MM.1S (cell line): ENCODE measurements at regions not wholly inside any gene's neighbourhood (a gene's known extent, or its start where the extent isn't known, plus 50 kb on each side); places are given as distances from the start of the nearest gene placed in this dataset.

Source experiments
- DNase-seq: peaks from one replicate; pipeline ENCODE4 v3.0.0-alpha.2; 2015
- H2AFZ ChIP-seq: fragments of 300-600 bp; sonication (generic); 2 replicates; pipeline ENCODE4 v1.6.0; 2016; ENCODE audit warnings: antibody characterized with exemption, low read length
- H3F3A ChIP-seq: fragments of 300-600 bp; sonication (generic); 2 replicates; pipeline ENCODE4 v1.6.1; 2016; ENCODE audit warnings: mild to moderate bottlenecking, antibody characterized with exemption, low read length, moderate library complexity, mixed read lengths; ENCODE audit not compliant: insufficient read depth
- H3K27ac ChIP-seq: fragments of 300-600 bp; sonication (generic); 2 replicates; pipeline ENCODE4 v1.5.1; 2016; ENCODE audit warnings: mild to moderate bottlenecking, low read length
- H3K27me3 ChIP-seq: fragments of 300-600 bp; sonication (generic); replicated peaks from 2 replicates; pipeline ENCODE4 v1.6.0; 2016; ENCODE audit warnings: low read length; ENCODE audit not compliant: insufficient read depth
- H3K36me3 ChIP-seq: fragments of 300-600 bp; sonication (generic); replicated peaks from 2 replicates; pipeline ENCODE4 v1.6.1; 2016; ENCODE audit warnings: mild to moderate bottlenecking, low read length, mixed read lengths; ENCODE audit not compliant: insufficient read depth
- H3K4me1 ChIP-seq: fragments of 300-600 bp; sonication (generic); 2 replicates; pipeline ENCODE4 v1.6.1; 2016; ENCODE audit warnings: low read length, mixed read lengths
- H3K4me2 ChIP-seq: fragments of 300-600 bp; sonication (generic); 2 replicates; pipeline ENCODE4 v1.6.0; 2016; ENCODE audit warnings: low read depth, low read length
- H3K4me3 ChIP-seq: fragments of 300-600 bp; sonication (generic); 2 replicates; pipeline ENCODE4 v1.5.1; 2016; ENCODE audit warnings: low read length, mixed read lengths
- H3K79me2 ChIP-seq: fragments of 300-600 bp; sonication (generic); 2 replicates; pipeline ENCODE4 v1.6.1; 2016; ENCODE audit warnings: mixed run types, low read length, mixed read lengths
- H3K9ac ChIP-seq: fragments of 300-600 bp; sonication (generic); 2 replicates; pipeline ENCODE4 v1.6.1; 2016; ENCODE audit warnings: low read length, mixed read lengths
- H3K9me2 ChIP-seq: fragments of 300-600 bp; sonication (generic); replicated peaks from 2 replicates; pipeline ENCODE4 v1.6.1; 2016; ENCODE audit warnings: mild to moderate bottlenecking, low read length, mixed read lengths; ENCODE audit not compliant: insufficient read depth
- H3K9me3 ChIP-seq: fragments of 300-600 bp; sonication (generic); replicated peaks from 2 replicates; pipeline ENCODE4 v1.6.1; 2016; ENCODE audit warnings: mild to moderate bottlenecking, low read length, mixed read lengths; ENCODE audit not compliant: insufficient read depth
- H4K20me1 ChIP-seq: fragments of 300-600 bp; sonication (generic); 2 replicates; pipeline ENCODE4 v1.6.1; 2016; ENCODE audit warnings: mild to moderate bottlenecking, low read length, moderate library complexity, mixed read lengths; ENCODE audit not compliant: insufficient read depth
- EZH2 ChIP-seq: fragments of 300-600 bp; sonication (generic); optimal IDR thresholded peaks from 2 replicates; pipeline ENCODE3; 2017; ENCODE audit warnings: low read depth, mild to moderate bottlenecking, antibody characterized with exemption, low read length, mixed read lengths
- EZH2phosphoT487 ChIP-seq: fragments of 300-600 bp; sonication (generic); IDR thresholded peaks from 2 replicates; pipeline ENCODE4 v1.6.1; 2018; ENCODE audit warnings: antibody characterized with exemption, low read length
- TF ChIP-seq, protein P1 (sequence below): fragments of 300-600 bp; sonication (generic); IDR thresholded peaks from 2 replicates; pipeline ENCODE4 v1.5.1; 2016; ENCODE audit warnings: antibody characterized with exemption, low read length, mixed read lengths

DNA sequence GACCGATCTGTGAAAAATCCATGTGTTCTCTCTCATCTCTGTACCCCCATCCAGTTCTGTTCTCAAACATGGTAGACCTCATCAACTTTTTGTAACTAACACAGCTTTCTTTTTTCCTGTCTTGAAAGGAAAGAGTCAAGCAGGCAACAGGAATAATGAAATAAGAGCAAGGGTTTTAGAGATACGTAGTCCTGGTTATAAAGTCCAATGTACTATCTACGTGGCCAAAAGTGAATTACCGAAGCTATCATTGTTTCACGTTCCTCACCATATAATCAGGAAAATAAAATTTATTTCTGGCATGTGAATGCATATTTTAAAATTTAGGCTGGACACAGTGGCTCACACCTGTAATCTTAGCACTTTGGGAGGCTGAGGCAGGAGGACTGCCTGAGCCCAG lies 472.2 kb upstream of the ANO3 start:
- DNase-seq, result no peak
- TF ChIP-seq, protein P1, sequence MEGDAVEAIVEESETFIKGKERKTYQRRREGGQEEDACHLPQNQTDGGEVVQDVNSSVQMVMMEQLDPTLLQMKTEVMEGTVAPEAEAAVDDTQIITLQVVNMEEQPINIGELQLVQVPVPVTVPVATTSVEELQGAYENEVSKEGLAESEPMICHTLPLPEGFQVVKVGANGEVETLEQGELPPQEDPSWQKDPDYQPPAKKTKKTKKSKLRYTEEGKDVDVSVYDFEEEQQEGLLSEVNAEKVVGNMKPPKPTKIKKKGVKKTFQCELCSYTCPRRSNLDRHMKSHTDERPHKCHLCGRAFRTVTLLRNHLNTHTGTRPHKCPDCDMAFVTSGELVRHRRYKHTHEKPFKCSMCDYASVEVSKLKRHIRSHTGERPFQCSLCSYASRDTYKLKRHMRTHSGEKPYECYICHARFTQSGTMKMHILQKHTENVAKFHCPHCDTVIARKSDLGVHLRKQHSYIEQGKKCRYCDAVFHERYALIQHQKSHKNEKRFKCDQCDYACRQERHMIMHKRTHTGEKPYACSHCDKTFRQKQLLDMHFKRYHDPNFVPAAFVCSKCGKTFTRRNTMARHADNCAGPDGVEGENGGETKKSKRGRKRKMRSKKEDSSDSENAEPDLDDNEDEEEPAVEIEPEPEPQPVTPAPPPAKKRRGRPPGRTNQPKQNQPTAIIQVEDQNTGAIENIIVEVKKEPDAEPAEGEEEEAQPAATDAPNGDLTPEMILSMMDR, result no peak
- TF ChIP-seq EZH2phosphoT487, result no peak
- TF ChIP-seq EZH2, result no peak
- H4K20me1 ChIP-seq, result no peaks in the 10 kb centered on the region
- no peaks in the 10 kb centered on the region for H3K27me3 ChIP-seq
- no peak overlapping the region for H3K4me3 ChIP-seq
- H3K36me3 ChIP-seq, result no peaks in the 10 kb centered on the region
- no peak overlapping the region for H3K4me2 ChIP-seq
- H3K9me2 ChIP-seq, result no peaks in the 10 kb centered on the region
- H3K9me3 ChIP-seq, result no peaks in the 10 kb centered on the region
- no peak overlapping the region for H3K9ac ChIP-seq
- no peak overlapping the region for H3K27ac ChIP-seq
- no peaks in the 10 kb centered on the region for H3F3A ChIP-seq
- H2AFZ ChIP-seq, result no peak overlapping the region
- no peaks in the 10 kb centered on the region for H3K79me2 ChIP-seq
- H3K4me1 ChIP-seq, result no peaks in the 10 kb centered on the region

DNA sequence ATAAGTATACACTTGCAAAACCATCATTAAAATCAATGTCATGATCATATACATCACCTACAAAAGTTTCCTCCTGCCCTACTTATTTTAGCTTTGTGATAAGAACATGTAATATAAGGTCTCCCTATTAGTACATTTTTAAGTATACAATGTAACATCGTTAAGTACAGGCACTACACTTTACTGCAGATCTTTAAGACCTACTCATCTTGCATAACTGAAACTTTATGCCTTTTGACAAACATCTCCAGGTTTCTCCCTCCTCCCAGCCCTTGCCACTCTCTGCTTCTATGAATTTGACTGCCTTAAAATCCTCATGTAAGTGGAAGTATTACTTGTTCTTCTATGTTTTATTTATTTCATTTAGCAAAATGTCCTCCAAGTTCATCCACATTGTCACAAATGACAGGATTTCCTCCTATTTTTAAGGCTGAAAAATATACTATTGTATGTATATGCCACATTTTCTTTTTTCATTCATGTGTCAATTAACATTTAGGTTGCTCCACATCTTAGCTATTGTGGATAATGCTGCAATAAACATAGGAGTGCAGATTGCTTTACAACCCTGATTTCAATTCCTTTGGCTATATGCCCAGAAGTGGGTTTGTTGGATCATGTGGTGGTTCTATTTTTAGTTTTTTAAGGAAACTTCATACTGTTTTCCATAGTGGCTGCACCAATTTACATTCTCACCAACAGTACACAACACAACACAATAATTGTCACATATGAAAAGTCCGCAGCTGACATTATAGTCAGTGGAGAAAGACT lies 471.1 kb upstream of the ANO3 start:
- Histone ChIP-seq H3F3A (no peaks in the 10 kb centered on the region), H3K4me3 (no peak overlapping the region), H2AFZ (no peak overlapping the region), H3K36me3 (no peaks in the 10 kb centered on the region), H3K9me2 (no peaks in the 10 kb centered on the region), H3K27me3 (no peaks in the 10 kb centered on the region), H3K27ac (no peak overlapping the region), H3K9me3 (no peaks in the 10 kb centered on the region), H3K4me1 (no peaks in the 10 kb centered on the region), H3K79me2 (no peaks in the 10 kb centered on the region), H3K9ac (no peak overlapping the region), H3K4me2 (no peak overlapping the region), H4K20me1 (no peaks in the 10 kb centered on the region)
- no peak for DNase-seq
- TF ChIP-seq EZH2 (no peak), EZH2phosphoT487 (no peak)
- TF ChIP-seq, protein P1, result no peak

DNA sequence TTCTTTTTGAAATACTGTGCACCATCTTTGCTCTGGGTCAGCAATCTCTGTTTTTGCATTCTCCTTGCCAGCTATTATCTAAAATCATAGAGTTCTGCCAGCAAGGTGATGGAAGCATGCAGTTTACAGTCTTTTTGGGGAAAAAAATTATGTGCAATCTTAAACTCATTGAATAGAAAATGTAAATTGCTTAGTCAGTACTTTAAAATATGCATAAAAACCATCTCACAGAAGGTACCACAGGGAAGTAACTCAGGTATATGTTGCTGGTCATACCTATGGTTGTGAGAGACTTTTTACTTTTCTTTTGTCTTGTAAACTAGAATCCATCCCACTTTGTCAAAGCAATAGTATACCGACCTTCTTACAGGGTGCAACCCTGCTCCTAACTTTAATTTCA lies 469.8 kb upstream of the ANO3 start:
- no peaks in the 10 kb centered on the region for H3K27me3 ChIP-seq
- H3K9me2 ChIP-seq, result no peaks in the 10 kb centered on the region
- no peaks in the 10 kb centered on the region for H3K79me2 ChIP-seq
- no peaks in the 10 kb centered on the region for H3K9me3 ChIP-seq
- H3K9ac ChIP-seq, result no peak overlapping the region
- H2AFZ ChIP-seq, result no peak overlapping the region
- TF ChIP-seq EZH2, result no peak
- no peaks in the 10 kb centered on the region for H3K36me3 ChIP-seq
- H4K20me1 ChIP-seq, result no peaks in the 10 kb centered on the region
- H3F3A ChIP-seq, result no peaks in the 10 kb centered on the region
- no peak for DNase-seq
- H3K4me1 ChIP-seq, result no peaks in the 10 kb centered on the region
- H3K4me2 ChIP-seq, result no peak overlapping the region
- H3K4me3 ChIP-seq, result no peak overlapping the region
- H3K27ac ChIP-seq, result no peak overlapping the region

DNA sequence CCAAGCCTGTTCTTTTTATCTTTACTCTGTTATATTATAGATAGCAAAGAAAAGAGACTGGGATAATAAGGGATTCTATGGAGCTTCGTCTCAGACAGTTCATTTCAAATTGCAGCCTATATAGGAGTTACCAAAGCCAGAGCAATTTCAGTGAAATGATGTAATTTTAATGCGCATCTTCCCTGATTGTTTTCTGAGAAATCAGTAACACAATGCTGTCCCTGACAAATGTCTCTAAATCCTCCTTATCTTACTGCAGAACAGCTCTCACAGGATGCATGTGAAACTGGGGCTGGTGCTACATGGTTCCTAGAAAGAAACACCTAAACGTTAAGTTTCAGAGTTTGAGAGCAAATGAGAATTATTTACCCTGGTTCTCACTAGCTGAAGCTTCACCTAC lies 467.9 kb upstream of the ANO3 start:
- DNase-seq, result no peak
- no peak overlapping the region for H2AFZ ChIP-seq
- H3F3A ChIP-seq, result no peaks in the 10 kb centered on the region
- no peaks in the 10 kb centered on the region for H3K9me3 ChIP-seq
- no peaks in the 10 kb centered on the region for H3K27me3 ChIP-seq
- H3K36me3 ChIP-seq, result no peaks in the 10 kb centered on the region
- no peaks in the 10 kb centered on the region for H3K9me2 ChIP-seq
- no peak overlapping the region for H3K27ac ChIP-seq
- TF ChIP-seq EZH2phosphoT487, result no peak
- TF ChIP-seq EZH2, result no peak
- TF ChIP-seq, protein P1, result no peak
- H3K4me3 ChIP-seq, result no peak overlapping the region
- H3K79me2 ChIP-seq, result no peaks in the 10 kb centered on the region
- H3K4me2 ChIP-seq, result no peak overlapping the region
- no peaks in the 10 kb centered on the region for H3K4me1 ChIP-seq
- H3K9ac ChIP-seq, result no peak overlapping the region
- H4K20me1 ChIP-seq, result no peaks in the 10 kb centered on the region
